ENCODE measurements at regions not wholly inside any gene's neighbourhood (a gene's known extent, or its start where the extent isn't known, plus 50 kb on each side); places are given as distances from the start of the nearest gene placed in this dataset.

DNA sequence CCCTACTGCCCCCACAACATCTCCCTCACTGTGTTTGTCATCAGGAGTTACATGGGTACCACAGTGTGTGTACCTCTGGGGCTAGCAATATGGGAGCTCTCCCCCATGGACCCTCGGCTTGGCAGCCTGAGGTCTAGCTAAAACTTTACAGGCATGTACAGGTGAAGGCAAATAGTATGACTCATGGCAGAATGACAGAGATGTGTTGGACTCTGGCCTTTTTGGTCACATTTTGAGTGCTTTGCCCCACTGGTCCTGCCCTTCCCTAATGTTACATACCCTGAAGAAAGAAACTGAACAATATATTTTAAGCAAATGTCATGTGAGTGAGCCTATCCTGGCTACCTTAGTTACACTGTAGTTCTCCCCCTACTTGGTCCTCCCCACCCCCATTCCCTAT is 124.0 kb downstream of the NGF start:
- no peak overlapping the region for H3K27ac ChIP-seq
- no peak overlapping the region for H3K4me3 ChIP-seq
- DNase-seq (no peak), ATAC-seq (no peak)
- H3K36me3 ChIP-seq = no peaks in the 10 kb centered on the region
- no peaks in the 10 kb centered on the region for H3K4me1 ChIP-seq
- H3K9me3 ChIP-seq = no peaks in the 10 kb centered on the region
- intact Hi-C loops (cut with DNase I) = no loop called here
- no peak for TF ChIP-seq CTCF (IDR thresholded peaks at IDR 0.05)
- no peaks in the 10 kb centered on the region for H3K27me3 ChIP-seq

DNA sequence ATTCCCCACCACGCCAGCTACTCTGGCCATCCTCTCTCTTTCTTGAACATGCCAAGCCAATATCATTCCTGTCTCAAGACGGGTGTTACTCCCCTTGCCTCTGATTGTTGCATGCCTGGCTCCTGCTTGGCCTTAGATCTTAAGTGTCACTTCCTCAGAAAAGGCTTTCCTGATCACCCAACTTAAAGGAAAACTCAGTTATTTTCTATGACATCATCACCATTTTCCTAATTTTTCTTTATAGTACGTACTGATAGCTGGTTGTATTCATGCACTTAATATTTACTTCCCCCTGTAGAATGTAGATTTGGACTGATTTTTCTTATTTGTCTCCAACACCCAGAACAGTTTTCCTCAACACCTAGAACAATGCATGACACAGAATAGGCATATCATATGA is 123.8 kb upstream of the TSPAN2 start:
- DNase-seq (no peak), ATAC-seq (no peak)
- no peaks in the 10 kb centered on the region for H3K4me1 ChIP-seq
- no peaks in the 10 kb centered on the region for H3K36me3 ChIP-seq
- intact Hi-C loops (cut with DNase I) = no loop called here
- no peaks in the 10 kb centered on the region for H3K27me3 ChIP-seq
- no peaks in the 10 kb centered on the region for H3K9me3 ChIP-seq
- TF ChIP-seq CTCF (IDR thresholded peaks at IDR 0.05) = no peak
- H3K4me3 ChIP-seq = no peak overlapping the region
- H3K27ac ChIP-seq = no peak overlapping the region

GRCh38 chr1:115211071-115211745 is 121.9 kb upstream of the TSPAN2 start:
- intact Hi-C loops (cut with DNase I) = no loop called here
- H3K4me1 ChIP-seq = no peaks in the 10 kb centered on the region
- H3K27me3 ChIP-seq = no peaks in the 10 kb centered on the region
- no peak for DNase-seq
- no peak overlapping the region for H3K4me3 ChIP-seq
- no peak for TF ChIP-seq CTCF (IDR thresholded peaks at IDR 0.05)
- no peak for ATAC-seq
- H3K9me3 ChIP-seq = no peaks in the 10 kb centered on the region
- no peaks in the 10 kb centered on the region for H3K36me3 ChIP-seq
- no peak overlapping the region for H3K27ac ChIP-seq

GRCh38 chr1:115210302-115210711 is 121.0 kb upstream of the TSPAN2 start:
- Histone ChIP-seq H3K36me3 (no peaks in the 10 kb centered on the region), H3K27ac (no peak overlapping the region), H3K9me3 (no peaks in the 10 kb centered on the region), H3K4me3 (no peak overlapping the region), H3K4me1 (no peaks in the 10 kb centered on the region), H3K27me3 (no peaks in the 10 kb centered on the region)
- DNase-seq (no peak), ATAC-seq (no peak)
- intact Hi-C loops (cut with DNase I) = no loop called here
- no peak for TF ChIP-seq CTCF (IDR thresholded peaks at IDR 0.05)

DNA sequence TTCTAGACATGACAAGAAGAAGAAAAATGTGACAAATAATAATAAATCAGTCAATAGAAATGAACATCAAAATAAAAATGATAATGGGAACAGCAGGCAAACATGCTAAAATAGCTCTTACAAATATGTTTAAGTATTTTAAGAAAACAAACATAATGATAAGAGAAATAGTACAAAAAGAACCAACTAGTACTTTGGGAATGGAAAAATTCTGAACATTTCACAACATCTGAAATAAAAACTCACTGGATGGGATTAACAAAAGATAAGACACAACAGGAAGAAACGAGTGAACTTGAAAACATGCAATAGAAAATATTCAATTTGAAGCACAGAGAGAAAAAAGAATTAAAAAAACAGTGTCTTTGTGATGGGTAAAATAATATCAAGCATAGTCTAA is 115.2 kb upstream of the TSPAN2 start:
- no peak overlapping the region for H3K4me3 ChIP-seq
- H3K27ac ChIP-seq = no peak overlapping the region
- intact Hi-C loops (cut with DNase I) = no loop called here
- H3K27me3 ChIP-seq = no peaks in the 10 kb centered on the region
- H3K36me3 ChIP-seq = no peaks in the 10 kb centered on the region
- no peaks in the 10 kb centered on the region for H3K4me1 ChIP-seq
- no peak for DNase-seq
- ATAC-seq = no peak
- no peak for TF ChIP-seq CTCF (IDR thresholded peaks at IDR 0.05)
- peaks cover 0 to 6% of the 10 kb centered on the region in 2 donors for H3K9me3 ChIP-seq
